Stimulated activated naive CD8-positive, alpha-beta T cell treated with anti-CD3 and anti-CD28 coated beads, Interleukin-15, Interleukin-2, amounts not matched to agents 100 ng/mL and 50 ng/mL, for 24 hours (primary cell): ENCODE measurements at regions not wholly inside any gene's neighbourhood (a gene's known extent, or its start where the extent isn't known, plus 50 kb on each side); places are given as distances from the start of the nearest gene placed in this dataset.

ENCODE experiments used
- H3K27ac Mint-ChIP-seq: one replicate; pipeline ENCODE4 v1.8.0; 2021; ENCODE audit warnings: mild to moderate bottlenecking, mixed read lengths
- H3K27me3 Mint-ChIP-seq: one replicate; pipeline ENCODE4 v1.8.0; 2021; ENCODE audit warnings: mixed read lengths
- H3K36me3 Mint-ChIP-seq: one replicate; pipeline ENCODE4 v1.8.0; 2021; ENCODE audit warnings: low read depth, mixed read lengths
- H3K4me1 Mint-ChIP-seq: one replicate; pipeline ENCODE4 v1.8.0; 2021; ENCODE audit warnings: low read depth, mixed read lengths
- H3K4me3 Mint-ChIP-seq: one replicate; pipeline ENCODE4 v1.8.0; 2021; ENCODE audit warnings: mild to moderate bottlenecking, mixed read lengths
- H3K9me3 Mint-ChIP-seq: one replicate; pipeline ENCODE4 v1.8.0; 2021; ENCODE audit warnings: mixed read lengths

GRCh38 chr4:130636486-130636885 is 1540.5 kb downstream of the C4orf33 start:
- Mint-ChIP-seq H3K4me1 (no peaks in the 10 kb centered on the region), H3K27ac (no peak overlapping the region), H3K4me3 (no peak overlapping the region), H3K36me3 (no peaks in the 10 kb centered on the region), H3K27me3 (no peaks in the 10 kb centered on the region), H3K9me3 (no peaks in the 10 kb centered on the region)

DNA sequence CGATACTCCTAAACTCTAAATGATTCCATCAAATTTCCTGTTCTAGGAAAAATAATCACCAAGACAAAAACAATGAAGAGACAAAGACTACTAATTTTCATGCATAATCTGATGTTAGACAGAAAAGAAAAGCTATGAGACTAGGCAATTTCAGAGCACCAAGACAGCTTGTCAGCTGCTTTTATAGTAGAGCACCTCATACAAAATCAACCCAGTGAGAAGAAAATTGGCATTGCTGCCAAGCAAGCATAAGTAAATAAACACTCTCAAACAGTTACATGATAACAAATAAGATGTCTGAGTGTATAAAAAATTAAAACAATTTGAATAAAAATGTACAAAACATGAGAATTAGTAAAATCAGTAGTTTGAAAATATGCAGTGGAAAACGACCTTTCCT is 1544.6 kb downstream of the C4orf33 start:
- Mint-ChIP-seq H3K4me1 (no peaks in the 10 kb centered on the region), H3K27me3 (no peaks in the 10 kb centered on the region), H3K4me3 (no peak overlapping the region), H3K9me3 (peaks cover 6% of the 10 kb centered on the region), H3K36me3 (no peaks in the 10 kb centered on the region), H3K27ac (no peak overlapping the region)

DNA sequence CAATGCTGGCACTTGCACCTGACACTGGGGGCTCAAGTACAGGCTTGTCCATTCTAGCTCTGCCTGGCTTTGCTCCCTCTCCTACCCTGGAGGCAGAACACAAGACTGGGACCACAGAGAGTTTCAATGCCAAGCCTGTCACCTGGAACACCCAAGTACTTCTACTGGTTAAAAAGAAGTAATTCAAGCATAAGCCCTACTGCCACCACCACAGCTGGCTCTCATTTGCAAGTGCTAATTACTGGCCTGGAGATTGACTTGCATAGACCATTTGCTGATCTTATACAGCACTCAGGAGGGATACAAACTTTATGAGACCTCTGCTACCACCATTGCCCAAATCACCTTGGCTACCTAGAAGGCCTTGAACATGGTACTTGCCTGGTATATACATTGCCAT is 1550.9 kb downstream of the C4orf33 start:
- Mint-ChIP-seq H3K27me3 (no peaks in the 10 kb centered on the region), H3K9me3 (peaks cover 2% of the 10 kb centered on the region), H3K4me3 (no peak overlapping the region), H3K27ac (no peak overlapping the region), H3K36me3 (no peaks in the 10 kb centered on the region), H3K4me1 (no peaks in the 10 kb centered on the region)

- Mint-ChIP-seq H3K4me3 (no peak overlapping the region), H3K27me3 (no peaks in the 10 kb centered on the region), H3K4me1 (no peaks in the 10 kb centered on the region), H3K36me3 (no peaks in the 10 kb centered on the region), H3K27ac (no peak overlapping the region), H3K9me3 (no peaks in the 10 kb centered on the region)
These were observed 1552.6 kb downstream of the C4orf33 start for GRCh38 chr4:130648570-130648969.

DNA sequence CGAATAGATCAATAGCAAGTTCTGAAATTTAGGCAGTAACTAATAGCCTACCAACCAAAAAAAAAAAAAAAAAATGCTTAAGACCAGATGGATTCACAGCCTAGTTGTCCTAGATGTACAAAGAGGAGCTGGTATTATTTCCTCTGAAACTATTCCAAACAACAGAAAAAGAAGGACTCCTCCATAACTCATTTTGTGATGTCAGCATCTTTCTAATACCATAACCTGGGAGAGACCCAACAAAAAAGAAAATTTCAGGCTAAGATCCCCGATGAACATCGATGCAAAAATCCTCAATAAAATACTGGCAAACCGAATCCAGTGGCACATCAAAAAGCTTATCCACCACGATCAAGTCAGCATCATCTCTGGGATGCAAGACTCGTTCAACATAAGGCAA is 1557.9 kb downstream of the C4orf33 start:
- no peak overlapping the region for H3K4me3 Mint-ChIP-seq
- peaks cover 11% of the 10 kb centered on the region for H3K9me3 Mint-ChIP-seq
- no peak overlapping the region for H3K27ac Mint-ChIP-seq
- no peaks in the 10 kb centered on the region for H3K36me3 Mint-ChIP-seq
- H3K4me1 Mint-ChIP-seq = no peaks in the 10 kb centered on the region
- no peaks in the 10 kb centered on the region for H3K27me3 Mint-ChIP-seq

DNA sequence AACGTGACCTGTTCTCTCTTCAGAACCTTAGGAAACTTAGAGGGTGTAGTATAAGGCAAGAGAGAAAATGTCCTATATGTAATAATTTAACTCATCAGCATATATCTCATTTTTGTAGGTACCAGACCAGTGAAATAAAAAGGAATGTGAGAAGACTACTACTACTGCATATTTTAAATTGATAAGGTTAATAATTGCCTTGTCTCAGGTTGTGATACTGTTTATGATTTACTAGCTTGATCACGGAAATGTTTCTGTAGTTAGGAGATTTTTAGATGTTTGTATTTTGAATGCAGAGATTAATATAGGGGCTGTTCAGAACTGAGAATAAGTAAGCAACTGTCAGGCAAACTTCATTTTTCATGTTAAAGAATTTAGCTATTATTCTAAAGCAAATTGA is 1563.4 kb downstream of the C4orf33 start:
- peaks cover 6% of the 10 kb centered on the region for H3K9me3 Mint-ChIP-seq
- no peaks in the 10 kb centered on the region for H3K4me1 Mint-ChIP-seq
- no peaks in the 10 kb centered on the region for H3K27me3 Mint-ChIP-seq
- no peaks in the 10 kb centered on the region for H3K36me3 Mint-ChIP-seq
- no peak overlapping the region for H3K27ac Mint-ChIP-seq
- H3K4me3 Mint-ChIP-seq = no peak overlapping the region

DNA sequence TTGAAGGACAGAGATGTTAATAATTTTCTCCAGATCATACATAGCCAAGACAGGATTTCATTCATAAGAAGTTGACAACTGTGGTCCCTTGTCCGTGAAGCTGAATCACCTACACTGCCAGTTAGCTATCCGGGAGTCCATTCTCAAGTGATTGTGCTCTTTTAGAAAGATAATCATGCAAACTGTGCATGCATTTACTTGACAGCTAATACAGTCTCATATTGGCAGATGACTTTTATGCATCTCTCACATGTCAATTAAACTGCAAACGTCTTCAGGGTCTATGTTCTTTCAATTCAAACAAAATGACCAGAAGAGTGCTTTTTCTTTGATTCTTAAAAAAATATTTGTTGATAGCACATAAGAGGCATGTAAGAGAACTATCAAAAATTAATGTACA is 1572.9 kb downstream of the C4orf33 start:
- Mint-ChIP-seq H3K36me3 (no peaks in the 10 kb centered on the region), H3K27me3 (no peaks in the 10 kb centered on the region), H3K27ac (no peak overlapping the region), H3K4me1 (no peaks in the 10 kb centered on the region), H3K4me3 (no peak overlapping the region), H3K9me3 (no peaks in the 10 kb centered on the region)

GRCh38 chr4:130675266-130675665 is 1579.3 kb downstream of the C4orf33 start:
- no peak overlapping the region for H3K27ac Mint-ChIP-seq
- peaks cover 4% of the 10 kb centered on the region for H3K9me3 Mint-ChIP-seq
- no peak overlapping the region for H3K4me3 Mint-ChIP-seq
- H3K27me3 Mint-ChIP-seq = no peaks in the 10 kb centered on the region
- no peaks in the 10 kb centered on the region for H3K36me3 Mint-ChIP-seq
- no peaks in the 10 kb centered on the region for H3K4me1 Mint-ChIP-seq

DNA sequence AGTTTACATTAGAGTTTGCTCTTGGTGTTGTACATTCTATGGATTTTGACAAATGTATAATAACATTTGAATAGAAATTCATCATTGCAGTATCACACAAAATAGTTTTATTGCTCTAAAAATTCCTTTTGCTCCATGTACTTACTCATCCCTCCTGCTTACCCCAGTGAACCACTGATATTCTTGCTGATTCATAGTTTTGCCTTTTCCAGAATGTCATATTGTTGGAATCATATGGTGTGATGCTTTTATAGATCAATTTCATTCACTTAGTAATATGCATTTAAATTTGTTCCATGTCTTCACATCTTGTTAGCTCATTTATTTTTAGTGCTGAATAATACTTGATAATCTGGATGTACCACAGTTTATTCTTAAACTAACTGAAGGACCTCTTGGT is 1593.2 kb downstream of the C4orf33 start:
- H3K36me3 Mint-ChIP-seq = no peaks in the 10 kb centered on the region
- no peaks in the 10 kb centered on the region for H3K4me1 Mint-ChIP-seq
- H3K27ac Mint-ChIP-seq = no peak overlapping the region
- no peak overlapping the region for H3K4me3 Mint-ChIP-seq
- H3K27me3 Mint-ChIP-seq = no peaks in the 10 kb centered on the region
- H3K9me3 Mint-ChIP-seq = no peaks in the 10 kb centered on the region

- H3K9me3 Mint-ChIP-seq = peaks cover 4% of the 10 kb centered on the region
- H3K27ac Mint-ChIP-seq = no peak overlapping the region
- no peaks in the 10 kb centered on the region for H3K27me3 Mint-ChIP-seq
- no peaks in the 10 kb centered on the region for H3K4me1 Mint-ChIP-seq
- H3K4me3 Mint-ChIP-seq = no peak overlapping the region
- H3K36me3 Mint-ChIP-seq = no peaks in the 10 kb centered on the region
These were observed 1602.3 kb downstream of the C4orf33 start for GRCh38 chr4:130698251-130698650.

DNA sequence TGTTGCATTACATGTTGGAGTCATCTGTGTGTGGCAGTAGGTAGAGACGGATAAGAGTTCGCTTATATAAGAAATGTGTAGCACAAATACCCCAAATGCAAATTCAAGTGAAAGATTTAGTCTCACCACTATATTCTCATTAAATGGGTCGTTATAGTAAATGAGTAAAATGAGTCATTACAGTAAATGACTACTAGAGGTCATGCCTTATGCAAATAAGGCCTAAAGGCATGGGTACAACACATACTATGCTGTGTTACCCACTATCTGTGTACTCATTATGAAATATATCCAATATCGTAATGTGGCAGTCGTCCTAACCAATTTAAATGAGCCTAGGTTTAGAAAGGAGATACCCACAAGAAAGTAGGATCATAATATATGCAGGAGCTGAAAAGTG is 1603.1 kb downstream of the C4orf33 start:
- no peaks in the 10 kb centered on the region for H3K36me3 Mint-ChIP-seq
- peaks cover 8% of the 10 kb centered on the region for H3K9me3 Mint-ChIP-seq
- no peak overlapping the region for H3K27ac Mint-ChIP-seq
- no peak overlapping the region for H3K4me3 Mint-ChIP-seq
- no peaks in the 10 kb centered on the region for H3K4me1 Mint-ChIP-seq
- no peaks in the 10 kb centered on the region for H3K27me3 Mint-ChIP-seq

DNA sequence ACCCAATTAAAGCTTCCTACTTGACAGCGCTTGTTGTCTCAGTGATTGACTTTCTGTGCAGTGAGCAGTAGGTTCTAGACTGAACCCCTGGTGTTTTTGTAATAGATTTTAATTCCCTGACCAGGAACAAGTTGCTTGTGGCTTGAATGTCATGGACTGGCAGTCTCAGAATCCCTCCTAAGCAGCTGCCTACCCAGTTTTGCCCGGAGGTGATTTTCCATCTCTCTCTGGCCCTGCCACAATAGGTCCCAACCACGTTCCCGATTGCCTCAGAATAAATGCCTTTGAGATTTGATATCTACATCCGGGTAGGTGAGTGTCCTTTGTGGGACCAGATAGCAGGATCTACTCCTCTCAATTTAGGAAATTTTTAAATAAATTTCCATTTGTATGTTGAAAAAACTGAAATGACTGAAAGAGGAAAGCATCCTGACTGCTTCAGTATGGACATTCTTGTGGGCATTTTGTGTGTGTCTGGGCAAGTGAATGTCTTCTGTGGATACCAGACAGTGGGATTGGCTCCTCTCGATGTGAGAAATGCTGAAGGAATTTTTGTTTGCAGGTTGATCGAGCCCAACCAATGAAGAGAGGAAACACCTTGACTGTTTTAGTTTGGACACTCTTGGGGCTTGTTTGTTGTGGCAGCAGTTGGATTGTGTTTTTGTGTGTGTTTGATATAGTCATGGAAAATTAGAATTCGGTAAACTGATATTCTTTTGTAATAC is 1607.4 kb downstream of the C4orf33 start:
- no peaks in the 10 kb centered on the region for H3K36me3 Mint-ChIP-seq
- H3K4me3 Mint-ChIP-seq = no peak overlapping the region
- no peaks in the 10 kb centered on the region for H3K27me3 Mint-ChIP-seq
- peaks cover 15% of the 10 kb centered on the region for H3K9me3 Mint-ChIP-seq
- H3K27ac Mint-ChIP-seq = no peak overlapping the region
- no peaks in the 10 kb centered on the region for H3K4me1 Mint-ChIP-seq

DNA sequence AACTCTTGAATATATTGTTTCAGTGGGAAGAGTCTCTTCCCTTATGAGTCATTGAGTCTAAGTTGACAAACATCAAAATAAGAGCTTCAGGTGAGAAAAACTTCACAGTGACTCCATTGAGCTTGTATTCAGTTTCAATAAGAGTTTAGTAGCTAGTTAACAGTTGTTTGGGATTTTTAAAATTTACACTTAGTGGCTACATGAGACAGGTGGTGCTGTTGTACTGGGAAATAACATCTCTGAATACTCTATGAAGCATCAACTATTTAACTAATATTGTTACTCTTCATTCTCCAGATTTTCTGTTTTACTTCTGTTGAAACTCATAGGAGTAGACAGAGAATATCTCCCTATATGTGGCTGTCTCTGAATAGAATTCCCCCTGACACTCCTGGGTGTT is 1609.1 kb downstream of the C4orf33 start:
- Mint-ChIP-seq H3K27ac (no peak overlapping the region), H3K4me3 (no peak overlapping the region), H3K36me3 (no peaks in the 10 kb centered on the region), H3K9me3 (peaks cover 15% of the 10 kb centered on the region), H3K27me3 (no peaks in the 10 kb centered on the region), H3K4me1 (no peaks in the 10 kb centered on the region)

DNA sequence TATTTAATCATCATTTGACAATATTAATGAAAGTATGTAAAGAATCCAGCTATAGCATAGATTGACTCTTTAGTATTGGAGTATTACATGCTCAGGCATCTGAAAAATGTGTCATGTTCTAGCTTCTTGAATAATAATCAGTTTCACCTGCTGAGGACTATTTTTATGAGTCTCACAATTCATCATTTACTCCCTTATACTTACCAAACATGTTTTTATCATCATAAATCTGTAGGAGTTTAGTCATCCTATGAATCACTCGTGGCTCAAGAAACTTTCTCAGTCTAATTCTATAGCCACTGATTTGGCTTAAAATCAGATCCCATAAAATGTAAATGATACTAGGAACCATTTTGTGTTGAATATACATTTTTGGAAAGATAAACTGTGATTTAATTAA is 1616.1 kb downstream of the C4orf33 start:
- H3K4me3 Mint-ChIP-seq = no peak overlapping the region
- no peaks in the 10 kb centered on the region for H3K27me3 Mint-ChIP-seq
- H3K9me3 Mint-ChIP-seq = peaks cover 6% of the 10 kb centered on the region
- H3K27ac Mint-ChIP-seq = no peak overlapping the region
- no peaks in the 10 kb centered on the region for H3K36me3 Mint-ChIP-seq
- H3K4me1 Mint-ChIP-seq = no peaks in the 10 kb centered on the region

DNA sequence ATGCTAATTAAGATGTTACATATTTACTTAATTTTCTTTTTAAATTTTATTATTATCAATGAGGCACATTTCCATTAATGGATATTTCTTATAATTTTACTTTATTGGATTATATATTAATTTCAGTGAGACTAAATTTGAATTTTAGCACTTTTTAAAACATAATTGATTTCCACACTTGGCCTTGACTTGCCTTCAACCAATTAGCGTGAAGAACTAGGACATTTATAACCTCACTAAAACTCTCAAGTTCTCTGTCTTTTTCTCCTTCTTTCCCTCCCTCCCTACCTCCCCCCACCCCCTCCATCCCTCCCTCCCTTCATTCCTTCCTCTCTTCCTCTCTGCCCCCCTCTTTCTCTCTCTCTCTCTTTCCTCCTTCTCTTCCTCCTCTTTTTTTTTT is 1618.1 kb downstream of the C4orf33 start:
- H3K27ac Mint-ChIP-seq = no peak overlapping the region

DNA sequence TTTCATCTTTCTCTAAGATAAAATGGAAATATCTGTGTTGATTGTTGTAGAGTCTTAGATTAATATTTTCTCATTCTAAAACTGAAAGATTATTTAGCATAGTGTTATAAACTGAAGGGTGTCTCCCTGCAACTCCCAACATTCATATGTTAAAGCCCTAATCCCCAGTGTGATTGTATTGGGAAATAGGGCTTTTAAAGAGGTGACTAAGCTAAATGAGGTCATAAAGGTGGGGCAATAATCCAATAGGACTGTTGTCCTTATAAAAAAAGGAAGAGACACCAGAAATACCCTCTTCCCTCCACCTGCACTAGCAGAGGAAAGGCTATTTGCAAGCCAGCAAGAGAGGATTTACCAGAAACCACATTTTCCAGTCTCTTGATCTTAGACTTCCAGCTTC is 1626.4 kb downstream of the C4orf33 start:
- Mint-ChIP-seq H3K27me3 (no peaks in the 10 kb centered on the region), H3K9me3 (no peaks in the 10 kb centered on the region), H3K4me3 (no peak overlapping the region), H3K36me3 (no peaks in the 10 kb centered on the region), H3K27ac (no peak overlapping the region), H3K4me1 (no peaks in the 10 kb centered on the region)

More for the DNA sequence above, 1618.1 kb downstream of the C4orf33 start:
- H3K27me3 Mint-ChIP-seq = no peaks in the 10 kb centered on the region
- H3K36me3 Mint-ChIP-seq = no peaks in the 10 kb centered on the region
- H3K4me3 Mint-ChIP-seq = no peak overlapping the region
- no peaks in the 10 kb centered on the region for H3K9me3 Mint-ChIP-seq
- no peaks in the 10 kb centered on the region for H3K4me1 Mint-ChIP-seq
